ENCODE measurements at regions not wholly inside any gene's neighbourhood (a gene's known extent, or its start where the extent isn't known, plus 50 kb on each side); places are given as distances from the start of the nearest gene placed in this dataset.

DNA sequence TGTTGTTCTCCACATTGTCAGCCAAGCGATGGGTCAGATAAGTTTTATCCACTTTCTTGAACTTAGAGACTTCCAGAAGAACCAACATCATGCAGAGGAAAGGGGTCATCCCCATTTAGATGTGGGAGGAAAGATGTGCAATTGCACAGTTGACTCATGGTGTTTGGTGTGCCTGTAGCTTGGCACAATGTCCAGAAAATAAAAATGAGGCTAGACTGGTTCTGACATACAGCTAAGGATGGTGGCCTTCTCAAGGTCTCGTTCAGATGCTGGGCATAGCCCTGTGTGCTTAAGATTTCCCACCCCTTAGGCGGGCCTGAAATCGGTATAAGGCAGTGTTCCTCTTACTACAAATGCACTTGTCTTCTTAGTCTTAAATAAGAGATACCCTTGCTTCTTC, 101.1 kb downstream of the PCDH7 start:
- TF ChIP-seq, protein P1, sequence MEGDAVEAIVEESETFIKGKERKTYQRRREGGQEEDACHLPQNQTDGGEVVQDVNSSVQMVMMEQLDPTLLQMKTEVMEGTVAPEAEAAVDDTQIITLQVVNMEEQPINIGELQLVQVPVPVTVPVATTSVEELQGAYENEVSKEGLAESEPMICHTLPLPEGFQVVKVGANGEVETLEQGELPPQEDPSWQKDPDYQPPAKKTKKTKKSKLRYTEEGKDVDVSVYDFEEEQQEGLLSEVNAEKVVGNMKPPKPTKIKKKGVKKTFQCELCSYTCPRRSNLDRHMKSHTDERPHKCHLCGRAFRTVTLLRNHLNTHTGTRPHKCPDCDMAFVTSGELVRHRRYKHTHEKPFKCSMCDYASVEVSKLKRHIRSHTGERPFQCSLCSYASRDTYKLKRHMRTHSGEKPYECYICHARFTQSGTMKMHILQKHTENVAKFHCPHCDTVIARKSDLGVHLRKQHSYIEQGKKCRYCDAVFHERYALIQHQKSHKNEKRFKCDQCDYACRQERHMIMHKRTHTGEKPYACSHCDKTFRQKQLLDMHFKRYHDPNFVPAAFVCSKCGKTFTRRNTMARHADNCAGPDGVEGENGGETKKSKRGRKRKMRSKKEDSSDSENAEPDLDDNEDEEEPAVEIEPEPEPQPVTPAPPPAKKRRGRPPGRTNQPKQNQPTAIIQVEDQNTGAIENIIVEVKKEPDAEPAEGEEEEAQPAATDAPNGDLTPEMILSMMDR (IDR thresholded peaks at IDR 0.05), result no peak
- no peak for TF ChIP-seq EZH2 (IDR thresholded peaks at IDR 0.05)
- no peak for TF ChIP-seq EZH2phosphoT487 (IDR thresholded peaks at IDR 0.05)

Data from neural progenitor cell (in vitro differentiated cells).